ENCODE measurements at regions not wholly inside any gene's neighbourhood (a gene's known extent, or its start where the extent isn't known, plus 50 kb on each side); places are given as distances from the start of the nearest gene placed in this dataset.

- no peak overlapping the region for H3K4me3 ChIP-seq (ENCODE audit: low read length)
- DNase-seq (ENCODE audit: low read depth): no peak
- no peak for TF ChIP-seq CTCF (conservative IDR thresholded peaks at IDR 0.05; ENCODE audit: low read depth, low read length)
Observed at GRCh38 chr17:79145548-79145947, 70.9 kb downstream of the ENGASE start.

GRCh38 chr17:79144133-79144532 is 69.5 kb downstream of the ENGASE start:
- no peak for TF ChIP-seq CTCF (conservative IDR thresholded peaks at IDR 0.05; ENCODE audit: low read depth, low read length)
- no peak overlapping the region for H3K4me3 ChIP-seq (ENCODE audit: low read length)
- no peak for DNase-seq (ENCODE audit: low read depth)

- TF ChIP-seq CTCF (conservative IDR thresholded peaks at IDR 0.05; ENCODE audit: low read depth, low read length): no peak
- DNase-seq (ENCODE audit: low read depth): no peak
- no peak overlapping the region for H3K4me3 ChIP-seq (ENCODE audit: low read length)
Observed at GRCh38 chr17:79142375-79142774, 67.8 kb downstream of the ENGASE start.

GRCh38 chr17:79141578-79142355 is 67.1 kb downstream of the ENGASE start:
- TF ChIP-seq CTCF (conservative IDR thresholded peaks at IDR 0.05; ENCODE audit: low read depth, low read length): no peak
- no peak for DNase-seq (ENCODE audit: low read depth)
- no peak overlapping the region for H3K4me3 ChIP-seq (ENCODE audit: low read length)

GRCh38 chr17:79138826-79139225 is 64.2 kb downstream of the ENGASE start:
- DNase-seq (ENCODE audit: low read depth): no peak
- no peak overlapping the region for H3K4me3 ChIP-seq (ENCODE audit: low read length)
- TF ChIP-seq CTCF (conservative IDR thresholded peaks at IDR 0.05; ENCODE audit: low read depth, low read length): no peak

- no peak overlapping the region for H3K4me3 ChIP-seq (ENCODE audit: low read length)
- no peak for DNase-seq (ENCODE audit: low read depth)
- no peak for TF ChIP-seq CTCF (conservative IDR thresholded peaks at IDR 0.05; ENCODE audit: low read depth, low read length)
Observed at GRCh38 chr17:79137789-79138165, 63.2 kb downstream of the ENGASE start.

GRCh38 chr17:79137015-79137788 is 62.6 kb downstream of the ENGASE start:
- TF ChIP-seq CTCF (conservative IDR thresholded peaks at IDR 0.05; ENCODE audit: low read depth, low read length): no peak
- H3K4me3 ChIP-seq (ENCODE audit: low read length): no peak overlapping the region
- DNase-seq (ENCODE audit: low read depth): no peak

Data from retinal pigment epithelial cell (primary cell).